Ovary (tissue), 7 donors: ENCODE measurements at regions not wholly inside any gene's neighbourhood (a gene's known extent, or its start where the extent isn't known, plus 50 kb on each side); places are given as distances from the start of the nearest gene placed in this dataset.

Experiments used
- DNase-seq, 5 donors: peaks; one replicate each; pipeline ENCODE4 v3.0.0-alpha.2; 2019 to 2020
- H3K27ac ChIP-seq, 2 donors: fragments of 200-600 bp; one replicate each; pipeline versions ENCODE4 v1.5.1 to v1.8.0; 2019 to 2022
- H3K27me3 ChIP-seq: fragments of 200-600 bp; one replicate; pipeline ENCODE4 v1.8.0; 2022
- H3K36me3 ChIP-seq: fragments of 200-600 bp; sonication (generic); one replicate; pipeline ENCODE4 v1.5.1; 2019
- H3K4me1 ChIP-seq: one replicate; pipeline ENCODE4 v1.8.1; 2013; ENCODE audit warnings: mild to moderate bottlenecking, moderate library complexity; ENCODE audit not compliant: insufficient read depth
- H3K4me3 ChIP-seq: fragments of 200-600 bp; sonication (generic); one replicate; pipeline ENCODE4 v1.5.1; 2017
- H3K9me3 ChIP-seq, 2 donors: fragments of 200-600 bp in 1 of 2; sonication (generic) in 1 of 2; one replicate each; pipeline versions ENCODE4 v1.5.1 to v1.8.1; 2013 to 2019; ENCODE audit warnings: mild to moderate bottlenecking in 1 of 2, moderate library complexity in 1 of 2
- EP300 ChIP-seq: sonication (generic); formaldehyde crosslinking; IDR thresholded peaks from one replicate; pipeline ENCODE4 v1.6.1; 2017; ENCODE audit warnings: antibody characterized with exemption
- POLR2A ChIP-seq: fragments of 450-650 bp; IDR thresholded peaks from one replicate; pipeline ENCODE4 v1.6.1; 2017; ENCODE audit warnings: antibody characterized with exemption, mild to moderate bottlenecking, moderate library complexity
- WGBS, 3 donors: extraction: QIAGEN DNeasy Blood & Tissue Kit in 1 of 3; methylation state at CpG; one replicate each; pipeline versions ENCODE4 v1.1.5 to v1.1.7; 2013 to 2017; 5-methylcytosine and 5-hydroxymethylcytosine counted together
- intact Hi-C, 4 donors: fragments of 100-400 bp; cut with DNase I; formaldehyde crosslinking; loops; one replicate each; pipeline versions ENCODE4 v1.11.0 to v1.15.1; 2022 to 2023
- TF ChIP-seq, protein P1 (sequence below), 3 donors: fragments of 450-650 bp in 2 of 3; fragments of 200-600 bp in 1 of 3; IDR thresholded peaks; one replicate each; pipeline versions ENCODE4 v1.5.1 to v1.8.0; 2016 to 2022; ENCODE audit warnings: antibody characterized with exemption in 3 of 3, mild to moderate bottlenecking in 1 of 3
- donor health status: DM: no; HTN: no; CAD: no; lungs with moderate emphysema.
- donor health status: DM: no; HTN: no; CAD: no.
- donor health status: Bipolar disorder and iron deficiency.
- donor health status: DM: no; HTN: no; CAD: no.
- donor health status: DM: yes; HTN: yes; CAD: no.

DNA sequence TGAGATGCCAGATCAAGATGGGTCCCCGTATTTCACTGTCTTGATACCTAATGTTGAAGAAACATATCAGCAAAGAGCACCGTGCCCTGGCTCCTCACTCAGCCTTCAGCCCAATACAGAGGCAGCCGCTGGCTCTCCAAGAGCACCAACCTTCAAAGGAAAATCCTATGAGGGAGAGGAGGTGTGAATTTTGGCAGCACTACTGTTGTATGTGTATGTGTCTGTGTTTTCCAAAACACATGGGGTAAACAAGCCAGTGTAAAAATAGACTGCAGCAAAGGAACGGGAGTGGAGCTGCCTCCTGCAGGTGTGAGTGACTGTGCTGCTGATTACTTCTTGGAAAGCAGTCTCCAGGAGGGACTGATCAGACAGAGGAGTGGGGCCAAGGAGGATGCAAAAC lies 194.0 kb upstream of the CDH5 start:
- 81 to 88% (median 85%) methylated on average over 4 of the region's 4 CpGs for WGBS, 3 donors

DNA sequence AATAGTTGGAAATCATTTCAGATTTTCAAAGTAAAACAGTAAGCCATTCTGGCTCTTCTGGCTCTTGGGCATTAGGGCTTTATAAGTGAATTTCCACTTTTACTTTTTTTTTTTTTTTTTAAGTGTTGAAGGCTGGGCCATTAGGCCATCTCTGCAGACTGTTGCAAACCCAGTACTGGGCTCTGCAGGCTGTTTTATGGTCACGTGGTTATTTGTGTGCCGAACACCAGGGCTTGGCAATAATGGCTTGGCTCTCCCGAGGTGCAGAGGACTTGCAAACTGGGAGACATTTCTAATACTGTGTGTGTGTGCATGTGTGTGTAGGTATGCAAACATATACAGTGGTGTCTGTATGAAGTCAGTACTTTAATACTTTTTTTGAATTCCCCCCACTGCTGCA lies 194.9 kb upstream of the CDH5 start:
- H3K27ac ChIP-seq = no peak overlapping the region
- no peaks in the 10 kb centered on the region for H3K36me3 ChIP-seq
- no peaks in the 10 kb centered on the region for H3K9me3 ChIP-seq
- TF ChIP-seq POLR2A (no peak), EP300 (no peak)
- TF ChIP-seq, protein P1, sequence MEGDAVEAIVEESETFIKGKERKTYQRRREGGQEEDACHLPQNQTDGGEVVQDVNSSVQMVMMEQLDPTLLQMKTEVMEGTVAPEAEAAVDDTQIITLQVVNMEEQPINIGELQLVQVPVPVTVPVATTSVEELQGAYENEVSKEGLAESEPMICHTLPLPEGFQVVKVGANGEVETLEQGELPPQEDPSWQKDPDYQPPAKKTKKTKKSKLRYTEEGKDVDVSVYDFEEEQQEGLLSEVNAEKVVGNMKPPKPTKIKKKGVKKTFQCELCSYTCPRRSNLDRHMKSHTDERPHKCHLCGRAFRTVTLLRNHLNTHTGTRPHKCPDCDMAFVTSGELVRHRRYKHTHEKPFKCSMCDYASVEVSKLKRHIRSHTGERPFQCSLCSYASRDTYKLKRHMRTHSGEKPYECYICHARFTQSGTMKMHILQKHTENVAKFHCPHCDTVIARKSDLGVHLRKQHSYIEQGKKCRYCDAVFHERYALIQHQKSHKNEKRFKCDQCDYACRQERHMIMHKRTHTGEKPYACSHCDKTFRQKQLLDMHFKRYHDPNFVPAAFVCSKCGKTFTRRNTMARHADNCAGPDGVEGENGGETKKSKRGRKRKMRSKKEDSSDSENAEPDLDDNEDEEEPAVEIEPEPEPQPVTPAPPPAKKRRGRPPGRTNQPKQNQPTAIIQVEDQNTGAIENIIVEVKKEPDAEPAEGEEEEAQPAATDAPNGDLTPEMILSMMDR (IDR thresholded peaks at IDR 0.05) = no peak
- peaks cover 5% of the 10 kb centered on the region for H3K4me1 ChIP-seq
- DNase-seq = no peak
- no peak overlapping the region for H3K4me3 ChIP-seq
- 92 to 96% (median 93%) methylated on average over 3 of the region's 3 CpGs for WGBS, 3 donors
- no peaks in the 10 kb centered on the region for H3K27me3 ChIP-seq
- intact Hi-C loops = no loop called here

More for the DNA sequence above, 194.0 kb upstream of the CDH5 start:
- H3K9me3 ChIP-seq = no peaks in the 10 kb centered on the region
- no peaks in the 10 kb centered on the region for H3K36me3 ChIP-seq
- peaks cover 4% of the 10 kb centered on the region for H3K4me1 ChIP-seq
- no peak for DNase-seq
- H3K4me3 ChIP-seq = no peak overlapping the region
- no peak for TF ChIP-seq POLR2A
- TF ChIP-seq EP300 = no peak
- TF ChIP-seq, protein P1 (IDR thresholded peaks at IDR 0.05) = no peak
- H3K27ac ChIP-seq = no peak overlapping the region
- H3K27me3 ChIP-seq = no peaks in the 10 kb centered on the region
- intact Hi-C loops = no loop called here

DNA sequence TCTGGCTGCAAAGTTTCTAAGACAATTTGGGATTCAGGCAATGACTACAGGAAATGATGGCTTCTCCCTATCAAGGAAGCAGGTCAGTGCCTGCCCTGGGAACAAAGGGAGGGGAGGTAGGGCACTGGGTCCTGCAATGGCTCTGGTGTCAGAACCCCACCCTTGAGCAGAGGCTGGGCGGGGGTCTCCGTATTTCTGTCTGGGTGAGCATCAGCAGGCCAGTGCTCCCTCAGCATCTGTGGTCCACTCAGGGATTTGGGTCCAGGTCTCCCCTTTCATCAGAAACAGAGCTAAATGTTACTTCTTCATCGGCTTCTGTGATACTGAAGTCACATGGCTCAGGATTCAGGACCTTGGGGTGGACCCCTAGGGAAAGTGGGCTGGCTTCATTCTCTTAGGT lies 195.5 kb upstream of the CDH5 start:
- intact Hi-C loops = no loop called here
- no peaks in the 10 kb centered on the region for H3K27me3 ChIP-seq
- TF ChIP-seq POLR2A (no peak), EP300 (no peak)
- TF ChIP-seq, protein P1 (IDR thresholded peaks at IDR 0.05) = no peak
- no peak overlapping the region for H3K4me3 ChIP-seq
- H3K27ac ChIP-seq = no peak overlapping the region
- peaks cover 5% of the 10 kb centered on the region for H3K4me1 ChIP-seq
- no peak for DNase-seq
- no peaks in the 10 kb centered on the region for H3K9me3 ChIP-seq
- 83 to 98% (median 97%) methylated on average over 3 of the region's 3 CpGs for WGBS, 3 donors
- no peaks in the 10 kb centered on the region for H3K36me3 ChIP-seq

DNA sequence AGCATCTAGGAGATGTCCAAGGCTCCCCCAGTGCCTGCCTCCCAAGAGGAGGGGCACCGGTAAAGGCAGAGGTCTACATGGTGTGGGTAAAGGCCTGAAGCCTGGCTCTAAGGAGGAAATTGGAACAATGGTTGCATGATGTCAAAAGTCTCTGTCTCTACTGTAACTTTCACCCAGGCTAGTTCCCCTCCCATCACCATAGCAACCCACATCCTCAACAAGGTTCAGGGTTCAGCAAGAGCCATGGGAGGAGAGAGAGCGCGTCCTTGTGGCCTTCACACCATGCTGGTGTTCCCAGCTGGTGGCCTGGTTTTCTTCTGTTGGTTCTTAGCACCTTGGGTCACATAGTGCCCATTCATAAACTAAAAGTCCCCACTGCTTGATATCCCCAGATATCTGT lies 196.7 kb upstream of the CDH5 start:
- intact Hi-C loops = loop anchor here in 1 of 4 donors (5.0 kb wide), 1 partner anchor 1663 kb away; no protein-coding TSS in a partner anchor
- TF ChIP-seq, protein P1 (IDR thresholded peaks at IDR 0.05) = no peak
- no peak for TF ChIP-seq EP300
- TF ChIP-seq POLR2A = no peak
- H3K9me3 ChIP-seq = no peaks in the 10 kb centered on the region
- H3K36me3 ChIP-seq = no peaks in the 10 kb centered on the region
- WGBS, 3 donors = 95 to 99% (median 96%) methylated on average over 3 of the region's 3 CpGs
- H3K4me3 ChIP-seq = no peak overlapping the region
- no peaks in the 10 kb centered on the region for H3K27me3 ChIP-seq
- peaks cover 3% of the 10 kb centered on the region for H3K4me1 ChIP-seq
- no peak for DNase-seq
- H3K27ac ChIP-seq = no peak overlapping the region
